ENCODE measurements at regions not wholly inside any gene's neighbourhood (a gene's known extent, or its start where the extent isn't known, plus 50 kb on each side); places are given as distances from the start of the nearest gene placed in this dataset.

- H3K4me3 ChIP-seq (ENCODE audit: control insufficient read depth, low read depth, low read length): no peak overlapping the region
- no peak for TF ChIP-seq CTCF (IDR thresholded peaks at IDR 0.05; ENCODE audit: control insufficient read depth, insufficient read depth, low read depth, low read length, missing control alignments)
- no peak for DNase-seq (ENCODE audit: low read depth)
Observed at GRCh38 chr7:121572615-121573014, 176.5 kb upstream of the FAM3C start.

GRCh38 chr7:121570365-121570764, 174.3 kb upstream of the FAM3C start:
- no peak for TF ChIP-seq CTCF (IDR thresholded peaks at IDR 0.05; ENCODE audit: control insufficient read depth, insufficient read depth, low read depth, low read length, missing control alignments)
- H3K4me3 ChIP-seq (ENCODE audit: control insufficient read depth, low read depth, low read length): no peak overlapping the region

DNA sequence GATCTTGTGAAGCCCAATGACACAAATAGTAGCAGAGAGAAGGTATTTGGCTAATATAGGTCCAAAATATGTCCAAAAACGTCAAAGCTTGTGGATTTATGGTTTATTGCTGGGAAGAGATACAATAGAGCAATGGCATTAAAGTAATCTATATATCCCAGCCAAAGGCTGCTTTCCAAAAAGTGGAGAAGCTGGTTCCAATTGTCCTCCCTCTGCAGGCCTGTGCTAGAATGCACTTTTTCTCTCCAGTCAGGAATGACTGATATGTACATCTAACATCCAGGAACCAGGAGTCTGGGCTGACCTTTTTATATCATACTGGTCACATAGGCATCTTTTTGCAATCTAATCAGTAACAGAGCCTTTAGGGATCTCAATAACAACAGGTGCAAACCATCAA, 167.1 kb upstream of the FAM3C start:
- no peak overlapping the region for H3K4me3 ChIP-seq (ENCODE audit: control insufficient read depth, low read depth, low read length)
- peak; percentile 32 for TF ChIP-seq CTCF (IDR thresholded peaks at IDR 0.05; ENCODE audit: control insufficient read depth, insufficient read depth, low read depth, low read length, missing control alignments)
- no peak for DNase-seq (ENCODE audit: low read depth)

More at GRCh38 chr7:121570365-121570764, 174.3 kb upstream of the FAM3C start:
- no peak for DNase-seq (ENCODE audit: low read depth)

GRCh38 chr7:121562259-121562658, 166.2 kb upstream of the FAM3C start:
- H3K4me3 ChIP-seq (ENCODE audit: control insufficient read depth, low read depth, low read length): no peak overlapping the region
- no peak for DNase-seq (ENCODE audit: low read depth)
- no peak for TF ChIP-seq CTCF (IDR thresholded peaks at IDR 0.05; ENCODE audit: control insufficient read depth, insufficient read depth, low read depth, low read length, missing control alignments)

- no peak for TF ChIP-seq CTCF (IDR thresholded peaks at IDR 0.05; ENCODE audit: control insufficient read depth, insufficient read depth, low read depth, low read length, missing control alignments)
- DNase-seq (ENCODE audit: low read depth): no peak
- no peak overlapping the region for H3K4me3 ChIP-seq (ENCODE audit: control insufficient read depth, low read depth, low read length)
Observed at GRCh38 chr7:121561717-121562116, 165.6 kb upstream of the FAM3C start.

GRCh38 chr7:121560267-121560990, 164.3 kb upstream of the FAM3C start:
- no peak for DNase-seq (ENCODE audit: low read depth)
- TF ChIP-seq CTCF (IDR thresholded peaks at IDR 0.05; ENCODE audit: control insufficient read depth, insufficient read depth, low read depth, low read length, missing control alignments): no peak

More at GRCh38 chr7:121560267-121560990, 164.3 kb upstream of the FAM3C start:
- H3K4me3 ChIP-seq (ENCODE audit: control insufficient read depth, low read depth, low read length): no peak overlapping the region

Data from AG09309 (cell line).